Esophagus muscularis mucosa (tissue), 4 donors: ENCODE measurements at regions not wholly inside any gene's neighbourhood (a gene's known extent, or its start where the extent isn't known, plus 50 kb on each side); places are given as distances from the start of the nearest gene placed in this dataset.

Experiments
- DNase-seq: peaks from one replicate; pipeline ENCODE4 v3.0.0-alpha.2; 2017; ENCODE audit errors: extremely low spot score
- H3K27ac ChIP-seq, 4 donors: fragments of 200-600 bp; sonication (generic); replicated peaks in 1 of 4; 1 replicate in 3 of 4; 2 replicates in 1 of 4; pipeline ENCODE4 v1.5.1; 2016 to 2019; ENCODE audit warnings: mild to moderate bottlenecking in 1 of 4
- H3K27me3 ChIP-seq, 4 donors: fragments of 200-600 bp; sonication (generic); one replicate each; pipeline versions ENCODE4 v1.5.1 to v1.6.0; 2016 to 2019
- H3K36me3 ChIP-seq, 4 donors: fragments of 200-600 bp; sonication (generic); one replicate each; pipeline ENCODE4 v1.5.1; 2016 to 2019
- H3K4me1 ChIP-seq, 4 donors: fragments of 200-600 bp; sonication (generic); one replicate each; pipeline ENCODE4 v1.5.1; 2016 to 2019
- H3K4me3 ChIP-seq, 4 donors: fragments of 200-600 bp; sonication (generic); 1 replicate in 2 of 4; 2 replicates in 2 of 4; pipeline ENCODE4 v1.5.1; 2016 to 2019; ENCODE audit warnings: mild to moderate bottlenecking in 4 of 4, moderate library complexity in 1 of 4
- H3K9me3 ChIP-seq, 4 donors: fragments of 200-600 bp; sonication (generic); 1 replicate in 3 of 4; 2 replicates in 1 of 4; pipeline ENCODE4 v1.5.1; 2016 to 2019
- CTCF ChIP-seq, 3 experiments: fragments of 200-600 bp in 2 of 3; fragments of 450-650 bp in 1 of 3; sonication (generic) in 2 of 3; IDR thresholded peaks; one replicate each; pipeline ENCODE4 v1.5.1; 2017 to 2019; ENCODE audit warnings: antibody characterized with exemption in 3 of 3, mild to moderate bottlenecking in 2 of 3, moderate library complexity in 1 of 3
- EP300 ChIP-seq: sonication (generic); formaldehyde crosslinking; IDR thresholded peaks from one replicate; pipeline ENCODE4 v1.6.1; 2017; ENCODE audit warnings: antibody characterized with exemption
- POLR2A ChIP-seq: fragments of 450-650 bp; IDR thresholded peaks from one replicate; pipeline ENCODE4 v1.6.1; 2017; ENCODE audit warnings: antibody characterized with exemption, moderate library complexity, mild to moderate bottlenecking, low read depth
- POLR2AphosphoS5 ChIP-seq, 2 donors: sonication (generic); formaldehyde crosslinking; IDR thresholded peaks; one replicate each; pipeline ENCODE4 v1.6.1; 2017; ENCODE audit warnings: antibody characterized with exemption in 2 of 2
- WGBS: methylation state at CpG from one replicate; pipeline ENCODE4 v1.1.5; 2018; 5-methylcytosine and 5-hydroxymethylcytosine counted together
- intact Hi-C: fragments of 100-400 bp; cut with DNase I; formaldehyde crosslinking; loops from one replicate; pipeline ENCODE4 v1.15.1; 2023

GRCh38 chr9:1580215-1580614, 434.9 kb upstream of the SMARCA2 start:
- DNase-seq, result no peak

GRCh38 chr9:1581926-1582325, 433.2 kb upstream of the SMARCA2 start:
- no peak for DNase-seq
- H3K4me1 ChIP-seq, result no peaks in the 10 kb centered on the region
- H3K9me3 ChIP-seq, result no peaks in the 10 kb centered on the region
- no peak overlapping the region for H3K4me3 ChIP-seq
- H3K36me3 ChIP-seq, result no peaks in the 10 kb centered on the region
- H3K27me3 ChIP-seq, result no peaks in the 10 kb centered on the region
- intact Hi-C loops, result no loop called here
- H3K27ac ChIP-seq, result no peak overlapping the region
- no peak for TF ChIP-seq POLR2A
- TF ChIP-seq POLR2AphosphoS5 (IDR thresholded peaks at IDR 0.05), result no peak
- no peak for TF ChIP-seq CTCF (IDR thresholded peaks at IDR 0.05)

More at GRCh38 chr9:1580215-1580614, 434.9 kb upstream of the SMARCA2 start:
- no peaks in the 10 kb centered on the region for H3K27me3 ChIP-seq
- H3K36me3 ChIP-seq, result no peaks in the 10 kb centered on the region
- peaks cover 0 to 8% (median 2%) of the 10 kb centered on the region in 4 donors for H3K9me3 ChIP-seq
- no peak overlapping the region for H3K4me3 ChIP-seq
- H3K27ac ChIP-seq, result no peak overlapping the region
- no peak for TF ChIP-seq EP300
- no peak for TF ChIP-seq CTCF (IDR thresholded peaks at IDR 0.05)
- TF ChIP-seq POLR2AphosphoS5 (IDR thresholded peaks at IDR 0.05), result no peak
- no peak for TF ChIP-seq POLR2A
- intact Hi-C loops, result no loop called here
- H3K4me1 ChIP-seq, result no peaks in the 10 kb centered on the region

- WGBS, result 35% methylated on average over 1 of the region's 1 CpG
Measured at GRCh38 chr9:1591310-1591709, 423.8 kb upstream of the SMARCA2 start.

GRCh38 chr9:1598270-1598669, 416.9 kb upstream of the SMARCA2 start:
- TF ChIP-seq POLR2A, result no peak
- TF ChIP-seq POLR2AphosphoS5 (IDR thresholded peaks at IDR 0.05), result no peak
- TF ChIP-seq EP300, result no peak
- no peak for TF ChIP-seq CTCF (IDR thresholded peaks at IDR 0.05)
- no peak overlapping the region for H3K27ac ChIP-seq
- H3K9me3 ChIP-seq, result no peaks in the 10 kb centered on the region
- H3K4me3 ChIP-seq, result no peak overlapping the region
- no peak for DNase-seq
- H3K36me3 ChIP-seq, result no peaks in the 10 kb centered on the region
- no peaks in the 10 kb centered on the region for H3K4me1 ChIP-seq
- intact Hi-C loops, result no loop called here
- H3K27me3 ChIP-seq, result peaks cover 0 to 4% (median 0%) of the 10 kb centered on the region in 4 donors
- 96% methylated on average over 2 of the region's 2 CpGs for WGBS

More at GRCh38 chr9:1591310-1591709, 423.8 kb upstream of the SMARCA2 start:
- Histone ChIP-seq H3K27ac (no peak overlapping the region), H3K9me3 (peaks cover 0 to 6% (median 0%) of the 10 kb centered on the region in 4 donors), H3K36me3 (no peaks in the 10 kb centered on the region), H3K27me3 (no peaks in the 10 kb centered on the region), H3K4me1 (no peaks in the 10 kb centered on the region), H3K4me3 (no peak overlapping the region)
- no peak for TF ChIP-seq POLR2A
- no peak for TF ChIP-seq CTCF (IDR thresholded peaks at IDR 0.05)
- TF ChIP-seq EP300, result no peak
- TF ChIP-seq POLR2AphosphoS5 (IDR thresholded peaks at IDR 0.05), result no peak
- intact Hi-C loops, result no loop called here
- no peak for DNase-seq

GRCh38 chr9:1599961-1600360, 415.2 kb upstream of the SMARCA2 start:
- H3K9me3 ChIP-seq, result no peaks in the 10 kb centered on the region
- H3K36me3 ChIP-seq, result no peaks in the 10 kb centered on the region
- H3K4me3 ChIP-seq, result no peak overlapping the region
- H3K27ac ChIP-seq, result no peak overlapping the region
- 62% methylated on average over 2 of the region's 2 CpGs for WGBS
- intact Hi-C loops, result no loop called here
- peaks cover 0 to 5% (median 0%) of the 10 kb centered on the region in 4 donors for H3K27me3 ChIP-seq
- no peak for DNase-seq
- TF ChIP-seq EP300 (no peak), POLR2A (no peak)
- no peaks in the 10 kb centered on the region for H3K4me1 ChIP-seq
